BJ (cell line): ENCODE measurements at regions not wholly inside any gene's neighbourhood (a gene's known extent, or its start where the extent isn't known, plus 50 kb on each side); places are given as distances from the start of the nearest gene placed in this dataset.

ENCODE experiments used
- CTCF ChIA-PET: fragments of 350-600 bp; formaldehyde crosslinking; extraction: SDS; loops from one replicate; lab custom pipeline; 2021; ENCODE audit warnings: antibody characterized with exemption, inconsistent platforms; lab: Yijun Ruan, JAX
- POLR2A ChIA-PET: fragments of 300-600 bp; sonication (Branson Sonifier 250); formaldehyde crosslinking; extraction: SDS; loops from one replicate; lab custom pipeline; 2021; ENCODE audit warnings: antibody characterized with exemption; lab: Charles Lee
- DNase-seq: peaks from one replicate; pipeline ENCODE4 v3.0.0-alpha.2; 2011; ENCODE audit warnings: low read depth
- H3K27me3 ChIP-seq: 2 replicates; pipeline ENCODE4 v1.6.0; 2011; ENCODE audit warnings: low read length; ENCODE audit not compliant: control insufficient read depth, insufficient read depth
- H3K36me3 ChIP-seq: 2 replicates; pipeline ENCODE4 v1.5.1; 2011; ENCODE audit warnings: low read length; ENCODE audit not compliant: control insufficient read depth, insufficient read depth
- H3K4me3 ChIP-seq: 2 replicates; pipeline ENCODE4 v1.5.1; 2011; ENCODE audit warnings: low read depth, mild to moderate bottlenecking, control low read depth, low read length
- TF ChIP-seq, protein P1 (sequence below): IDR thresholded peaks from 2 replicates; pipeline ENCODE4 v1.5.1; 2011; ENCODE audit warnings: low read depth, mild to moderate bottlenecking, control low read depth, inconsistent platforms, low read length, moderate library complexity; ENCODE audit not compliant: insufficient read depth

DNA sequence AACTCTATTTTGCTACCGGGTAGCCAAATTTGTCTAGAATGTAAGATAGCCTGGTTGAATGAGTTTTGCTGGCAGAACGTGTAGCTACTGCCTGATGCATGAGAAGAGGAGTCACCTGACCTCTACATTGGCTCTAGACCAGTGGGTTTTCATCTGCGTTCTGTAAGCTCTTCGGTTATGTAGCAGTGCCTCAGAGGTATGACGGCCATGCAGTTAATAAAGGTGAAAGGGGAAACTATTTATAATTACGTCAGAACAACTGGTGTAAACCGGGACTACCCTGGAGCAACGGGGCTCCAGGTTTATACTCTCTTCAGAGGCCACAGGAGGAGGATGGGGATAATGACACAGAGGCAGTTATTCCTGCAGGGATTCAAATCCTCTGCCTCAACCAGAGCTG lies 173.4 kb upstream of the KITLG start:
- CTCF ChIA-PET, result interaction anchor here (1.2 kb wide), 1 partner anchor 28 kb away, joined by 3 read pairs; no protein-coding TSS in a partner anchor
- no peak for DNase-seq
- Histone ChIP-seq H3K4me3 (no peak overlapping the region), H3K36me3 (no peaks in the 10 kb centered on the region), H3K27me3 (no peaks in the 10 kb centered on the region)
- POLR2A ChIA-PET, result no interaction called here
- TF ChIP-seq, protein P1, sequence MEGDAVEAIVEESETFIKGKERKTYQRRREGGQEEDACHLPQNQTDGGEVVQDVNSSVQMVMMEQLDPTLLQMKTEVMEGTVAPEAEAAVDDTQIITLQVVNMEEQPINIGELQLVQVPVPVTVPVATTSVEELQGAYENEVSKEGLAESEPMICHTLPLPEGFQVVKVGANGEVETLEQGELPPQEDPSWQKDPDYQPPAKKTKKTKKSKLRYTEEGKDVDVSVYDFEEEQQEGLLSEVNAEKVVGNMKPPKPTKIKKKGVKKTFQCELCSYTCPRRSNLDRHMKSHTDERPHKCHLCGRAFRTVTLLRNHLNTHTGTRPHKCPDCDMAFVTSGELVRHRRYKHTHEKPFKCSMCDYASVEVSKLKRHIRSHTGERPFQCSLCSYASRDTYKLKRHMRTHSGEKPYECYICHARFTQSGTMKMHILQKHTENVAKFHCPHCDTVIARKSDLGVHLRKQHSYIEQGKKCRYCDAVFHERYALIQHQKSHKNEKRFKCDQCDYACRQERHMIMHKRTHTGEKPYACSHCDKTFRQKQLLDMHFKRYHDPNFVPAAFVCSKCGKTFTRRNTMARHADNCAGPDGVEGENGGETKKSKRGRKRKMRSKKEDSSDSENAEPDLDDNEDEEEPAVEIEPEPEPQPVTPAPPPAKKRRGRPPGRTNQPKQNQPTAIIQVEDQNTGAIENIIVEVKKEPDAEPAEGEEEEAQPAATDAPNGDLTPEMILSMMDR, result no peak

DNA sequence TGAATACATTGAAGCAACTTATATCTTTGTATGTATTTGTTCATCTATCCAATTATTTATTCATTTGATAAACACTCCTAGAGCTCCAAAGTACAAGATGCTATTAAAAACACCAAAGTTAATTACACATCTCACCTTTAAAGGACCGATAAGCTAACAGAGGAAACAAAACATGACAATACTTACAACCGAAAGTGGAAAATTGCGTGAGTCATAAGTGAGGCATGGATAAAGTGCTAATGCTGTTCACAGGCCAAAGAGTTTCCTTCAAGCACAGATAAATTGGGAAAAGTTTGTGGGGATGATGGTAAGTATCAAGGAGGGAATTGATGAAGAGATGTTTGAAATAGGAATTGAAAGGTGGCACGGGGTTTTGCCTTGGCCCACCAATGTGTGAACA lies 172.8 kb upstream of the KITLG start:
- POLR2A ChIA-PET, result no interaction called here
- no peaks in the 10 kb centered on the region for H3K27me3 ChIP-seq
- no peak overlapping the region for H3K4me3 ChIP-seq
- no peaks in the 10 kb centered on the region for H3K36me3 ChIP-seq
- TF ChIP-seq, protein P1, result no peak
- DNase-seq, result no peak
- CTCF ChIA-PET, result no interaction called here

- Histone ChIP-seq H3K4me3 (no peak overlapping the region), H3K27me3 (no peaks in the 10 kb centered on the region), H3K36me3 (no peaks in the 10 kb centered on the region)
- ChIA-PET CTCF (interaction anchor here (1.4 kb wide), 1 partner anchor 11 kb away, joined by 3 read pairs; no protein-coding TSS in a partner anchor), POLR2A (no interaction called here)
- TF ChIP-seq, protein P1, result no peak
- no peak for DNase-seq
Measured at GRCh38 chr12:88752183-88752582, 171.9 kb upstream of the KITLG start.

GRCh38 chr12:88750867-88751543 lies 170.7 kb upstream of the KITLG start:
- DNase-seq, result no peak
- TF ChIP-seq, protein P1, result no peak
- H3K4me3 ChIP-seq, result no peak overlapping the region
- ChIA-PET POLR2A (no interaction called here), CTCF (interaction anchor here (0.6 to 1.4 kb wide), 3 partner anchors 12 to 731 kb away, joined by 3 read pairs; no protein-coding TSS in a partner anchor)
- no peaks in the 10 kb centered on the region for H3K27me3 ChIP-seq
- no peaks in the 10 kb centered on the region for H3K36me3 ChIP-seq

DNA sequence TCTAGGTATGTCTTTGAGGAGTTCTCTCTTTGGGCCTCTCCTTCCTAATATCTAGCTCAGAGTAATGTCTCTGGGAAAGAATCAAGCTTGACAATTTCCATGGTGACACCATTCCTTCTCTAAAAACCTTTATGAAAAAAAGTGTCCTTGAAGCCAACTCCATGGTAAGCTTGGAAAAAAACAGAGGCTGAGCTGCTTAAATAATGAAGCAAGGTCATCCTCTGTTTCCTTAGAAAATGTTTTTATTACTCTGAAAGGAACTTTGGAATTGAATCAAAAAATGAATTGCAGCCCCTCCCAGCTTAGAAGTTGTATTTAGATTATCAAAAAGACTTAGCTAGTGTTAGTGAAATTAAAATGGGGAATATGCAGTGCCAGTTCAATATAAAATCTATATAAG lies 166.1 kb upstream of the KITLG start:
- peak; percentile 38 for DNase-seq
- TF ChIP-seq, protein P1, result no peak
- POLR2A ChIA-PET, result no interaction called here
- CTCF ChIA-PET, result no interaction called here
- Histone ChIP-seq H3K36me3 (no peaks in the 10 kb centered on the region), H3K4me3 (no peak overlapping the region), H3K27me3 (no peaks in the 10 kb centered on the region)
